ENCODE measurements at regions not wholly inside any gene's neighbourhood (a gene's known extent, or its start where the extent isn't known, plus 50 kb on each side); places are given as distances from the start of the nearest gene placed in this dataset.

DNA sequence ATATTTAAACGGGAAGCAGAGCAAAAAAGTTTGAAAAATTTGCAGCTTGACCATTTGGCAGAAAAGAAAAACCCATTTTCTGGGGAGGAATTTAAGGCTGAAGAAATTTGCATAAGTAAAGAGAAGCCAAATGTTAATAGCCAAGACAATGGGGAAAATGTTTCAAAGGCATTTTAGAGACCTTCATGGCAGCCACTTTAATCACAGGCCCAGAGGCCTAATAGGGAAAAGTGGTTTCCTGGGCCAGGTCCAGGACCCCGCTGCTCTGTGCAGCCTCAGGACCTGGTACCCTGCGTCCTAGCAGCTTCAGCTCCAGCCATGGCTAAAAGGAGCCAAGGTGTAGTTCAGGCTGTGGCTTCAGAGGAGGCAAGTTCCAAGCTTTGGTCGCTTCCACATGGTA lies 507.3 kb downstream of the SLCO4C1 start:
- Histone ChIP-seq H3K36me3 (ENCODE audit: insufficient read depth, low read length) (no peaks in the 10 kb centered on the region), H3K27me3 (ENCODE audit: insufficient read depth, low read length) (no peaks in the 10 kb centered on the region), H3K9ac (ENCODE audit: low read length) (no peak overlapping the region), H3K4me3 (ENCODE audit: low read depth, low read length, poor library complexity, severe bottlenecking) (no peak overlapping the region), H3K9me3 (ENCODE audit: low read length) (no peaks in the 10 kb centered on the region), H3K27ac (ENCODE audit: low read depth, low read length, poor library complexity, severe bottlenecking) (no peak overlapping the region), H2AFZ (ENCODE audit: low read length) (no peak overlapping the region), H3K9me2 (ENCODE audit: low read depth, low read length) (no peaks in the 10 kb centered on the region), H4K20me1 (ENCODE audit: insufficient read depth, low read length) (no peaks in the 10 kb centered on the region), H3K79me2 (ENCODE audit: insufficient read depth, low read length) (no peaks in the 10 kb centered on the region), H3K4me1 (ENCODE audit: insufficient read depth, low read length, severe bottlenecking) (no peaks in the 10 kb centered on the region), H3F3A (ENCODE audit: insufficient read depth, low read length) (no peaks in the 10 kb centered on the region), H3K4me2 (ENCODE audit: low read length) (no peak overlapping the region)
- TF ChIP-seq, protein P1, sequence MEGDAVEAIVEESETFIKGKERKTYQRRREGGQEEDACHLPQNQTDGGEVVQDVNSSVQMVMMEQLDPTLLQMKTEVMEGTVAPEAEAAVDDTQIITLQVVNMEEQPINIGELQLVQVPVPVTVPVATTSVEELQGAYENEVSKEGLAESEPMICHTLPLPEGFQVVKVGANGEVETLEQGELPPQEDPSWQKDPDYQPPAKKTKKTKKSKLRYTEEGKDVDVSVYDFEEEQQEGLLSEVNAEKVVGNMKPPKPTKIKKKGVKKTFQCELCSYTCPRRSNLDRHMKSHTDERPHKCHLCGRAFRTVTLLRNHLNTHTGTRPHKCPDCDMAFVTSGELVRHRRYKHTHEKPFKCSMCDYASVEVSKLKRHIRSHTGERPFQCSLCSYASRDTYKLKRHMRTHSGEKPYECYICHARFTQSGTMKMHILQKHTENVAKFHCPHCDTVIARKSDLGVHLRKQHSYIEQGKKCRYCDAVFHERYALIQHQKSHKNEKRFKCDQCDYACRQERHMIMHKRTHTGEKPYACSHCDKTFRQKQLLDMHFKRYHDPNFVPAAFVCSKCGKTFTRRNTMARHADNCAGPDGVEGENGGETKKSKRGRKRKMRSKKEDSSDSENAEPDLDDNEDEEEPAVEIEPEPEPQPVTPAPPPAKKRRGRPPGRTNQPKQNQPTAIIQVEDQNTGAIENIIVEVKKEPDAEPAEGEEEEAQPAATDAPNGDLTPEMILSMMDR (IDR thresholded peaks at IDR 0.05; ENCODE audit: low read length): no peak
- no peak for TF ChIP-seq EZH2 (IDR thresholded peaks at IDR 0.05; ENCODE audit: borderline replicate concordance, low read length)

DNA sequence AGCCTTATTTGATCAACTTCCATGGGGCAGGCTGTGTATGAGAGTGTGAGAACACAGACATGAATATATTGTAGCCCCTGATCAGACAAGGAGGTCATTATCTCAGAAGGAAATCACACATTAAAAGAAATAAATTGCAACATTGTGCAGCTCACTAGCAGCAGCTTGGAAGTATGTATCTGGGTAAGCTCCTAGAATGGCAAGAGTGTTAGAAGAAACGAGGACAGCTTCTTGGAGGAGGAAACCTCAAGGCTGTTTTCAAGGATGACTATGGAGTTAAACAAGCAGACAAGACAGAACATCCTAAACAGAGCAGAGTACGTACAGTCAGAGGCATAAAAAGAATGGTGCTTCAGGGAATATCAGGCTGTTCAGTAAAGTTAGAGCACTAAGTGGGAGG lies 511.0 kb downstream of the SLCO4C1 start:
- no peaks in the 10 kb centered on the region for H3K9me2 ChIP-seq (ENCODE audit: low read depth, low read length)
- no peak overlapping the region for H2AFZ ChIP-seq (ENCODE audit: low read length)
- no peak overlapping the region for H3K9ac ChIP-seq (ENCODE audit: low read length)
- no peak overlapping the region for H3K4me3 ChIP-seq (ENCODE audit: low read depth, low read length, poor library complexity, severe bottlenecking)
- no peaks in the 10 kb centered on the region for H3K9me3 ChIP-seq (ENCODE audit: low read length)
- H3K27me3 ChIP-seq (ENCODE audit: insufficient read depth, low read length): no peaks in the 10 kb centered on the region
- no peaks in the 10 kb centered on the region for H3K36me3 ChIP-seq (ENCODE audit: insufficient read depth, low read length)
- no peak overlapping the region for H3K4me2 ChIP-seq (ENCODE audit: low read length)
- no peak overlapping the region for H3K27ac ChIP-seq (ENCODE audit: low read depth, low read length, poor library complexity, severe bottlenecking)
- no peaks in the 10 kb centered on the region for H3K4me1 ChIP-seq (ENCODE audit: insufficient read depth, low read length, severe bottlenecking)
- no peak for TF ChIP-seq EZH2 (IDR thresholded peaks at IDR 0.05; ENCODE audit: borderline replicate concordance, low read length)
- TF ChIP-seq, protein P1 (IDR thresholded peaks at IDR 0.05; ENCODE audit: low read length): no peak
- H3F3A ChIP-seq (ENCODE audit: insufficient read depth, low read length): no peaks in the 10 kb centered on the region
- no peaks in the 10 kb centered on the region for H4K20me1 ChIP-seq (ENCODE audit: insufficient read depth, low read length)
- no peaks in the 10 kb centered on the region for H3K79me2 ChIP-seq (ENCODE audit: insufficient read depth, low read length)

DNA sequence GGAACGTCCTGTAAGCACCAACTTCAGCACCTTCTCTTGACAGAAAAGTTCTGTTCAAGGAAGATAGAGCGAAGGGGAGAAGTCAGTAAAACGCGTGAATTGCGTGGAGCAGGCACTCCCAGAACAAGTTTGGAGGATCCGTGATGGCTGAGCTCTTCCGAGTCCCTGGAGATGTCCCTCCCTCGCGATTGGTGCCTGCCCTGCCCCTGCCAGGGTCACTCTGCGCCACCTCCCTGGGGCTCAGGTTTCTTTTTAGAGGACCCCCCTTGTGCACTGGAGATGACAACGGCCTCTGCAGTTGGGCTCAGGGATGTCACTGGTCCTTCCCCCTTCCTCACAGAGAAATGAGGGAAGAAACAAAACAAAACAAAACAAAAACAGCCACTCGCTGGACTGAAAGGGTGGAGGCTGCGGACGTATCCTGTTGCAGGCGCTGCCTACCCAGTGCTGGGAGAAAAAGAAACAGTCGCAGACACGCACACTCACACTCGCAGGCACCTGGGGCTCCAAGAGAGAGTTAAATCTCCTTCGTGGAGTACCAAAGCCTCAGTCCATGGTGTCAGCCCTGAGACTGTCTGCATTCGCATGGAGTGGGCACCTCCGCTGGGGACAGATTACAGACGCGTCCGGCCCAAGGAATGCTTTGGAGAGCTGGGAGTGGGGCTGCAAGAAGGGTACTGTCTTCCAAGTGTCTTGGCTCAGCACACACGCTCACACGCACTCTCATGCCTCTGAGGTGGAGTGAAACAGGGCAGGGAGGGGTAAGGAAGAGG lies 512.7 kb downstream of the SLCO4C1 start:
- TF ChIP-seq EZH2 (IDR thresholded peaks at IDR 0.05; ENCODE audit: borderline replicate concordance, low read length): no peak
- TF ChIP-seq, protein P1 (IDR thresholded peaks at IDR 0.05; ENCODE audit: low read length): no peak
- no peak overlapping the region for H3K27ac ChIP-seq (ENCODE audit: low read depth, low read length, poor library complexity, severe bottlenecking)
- H3K27me3 ChIP-seq (ENCODE audit: insufficient read depth, low read length): no peaks in the 10 kb centered on the region
- H3K79me2 ChIP-seq (ENCODE audit: insufficient read depth, low read length): no peaks in the 10 kb centered on the region
- H3K4me1 ChIP-seq (ENCODE audit: insufficient read depth, low read length, severe bottlenecking): no peaks in the 10 kb centered on the region
- no peak overlapping the region for H2AFZ ChIP-seq (ENCODE audit: low read length)
- H3F3A ChIP-seq (ENCODE audit: insufficient read depth, low read length): no peaks in the 10 kb centered on the region
- no peaks in the 10 kb centered on the region for H3K9me3 ChIP-seq (ENCODE audit: low read length)
- H3K4me3 ChIP-seq (ENCODE audit: low read depth, low read length, poor library complexity, severe bottlenecking): no peak overlapping the region
- H3K36me3 ChIP-seq (ENCODE audit: insufficient read depth, low read length): no peaks in the 10 kb centered on the region
- H4K20me1 ChIP-seq (ENCODE audit: insufficient read depth, low read length): no peaks in the 10 kb centered on the region
- H3K9me2 ChIP-seq (ENCODE audit: low read depth, low read length): no peaks in the 10 kb centered on the region
- H3K9ac ChIP-seq (ENCODE audit: low read length): no peak overlapping the region
- no peak overlapping the region for H3K4me2 ChIP-seq (ENCODE audit: low read length)
